OCI-LY1 (cell line): ENCODE measurements at regions not wholly inside any gene's neighbourhood (a gene's known extent, or its start where the extent isn't known, plus 50 kb on each side); places are given as distances from the start of the nearest gene placed in this dataset.

Experiments used
- CTCF ChIP-seq: fragments of 200-600 bp; sonication (generic), shearing (Covaris generic); IDR thresholded peaks from 2 replicates; pipeline ENCODE4 v1.5.1; 2017; ENCODE audit warnings: mild to moderate bottlenecking, antibody characterized with exemption, low read length, moderate library complexity, mixed read lengths
- EZH2 ChIP-seq: fragments of 200-600 bp; sonication (generic), shearing (Covaris generic); IDR thresholded peaks from 2 replicates; pipeline ENCODE4 v1.8.0; 2017; ENCODE audit warnings: borderline replicate concordance, mixed run types, mild to moderate bottlenecking, antibody characterized with exemption, low read length, moderate library complexity, mixed read lengths

GRCh38 chr2:5077479-5078089 lies 614.6 kb upstream of the SOX11 start:
- TF ChIP-seq CTCF, result no peak
- TF ChIP-seq EZH2, result no peak
